Activated effector memory CD4-positive, alpha-beta T cell treated with anti-CD3 and anti-CD28 coated beads, Interleukin-2, amount 50 U/mL, for 16 hours (primary cell): ENCODE measurements at regions not wholly inside any gene's neighbourhood (a gene's known extent, or its start where the extent isn't known, plus 50 kb on each side); places are given as distances from the start of the nearest gene placed in this dataset.
"Not testable (repeated sequence)": the region's sequence is repeated elsewhere in the genome, so short reads cannot be mapped to it uniquely, and the experiment has no call there.

Source experiments
- DNase-seq: peaks from one replicate; pipeline ENCODE4 v3.0.0-alpha.2; 2020

DNA sequence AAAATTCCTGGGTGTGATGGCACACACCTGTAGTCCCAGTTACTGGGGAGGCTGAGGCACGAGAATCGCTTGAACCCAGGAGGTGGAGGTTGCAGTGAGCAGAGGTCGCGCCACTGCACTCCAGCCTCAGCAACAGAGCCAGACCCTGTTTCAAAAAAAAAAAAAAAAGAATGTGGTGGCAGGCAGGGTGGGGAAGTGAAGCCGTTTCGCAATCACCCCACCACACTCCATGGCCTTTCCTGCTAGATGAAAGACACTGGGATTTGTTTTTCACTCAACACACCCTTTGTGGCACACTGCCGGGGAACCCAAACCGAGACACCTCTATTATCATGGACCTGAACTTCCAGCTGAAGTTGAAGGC lies 172.4 kb upstream of the IQSEC1 start:
- no peak for DNase-seq

DNA sequence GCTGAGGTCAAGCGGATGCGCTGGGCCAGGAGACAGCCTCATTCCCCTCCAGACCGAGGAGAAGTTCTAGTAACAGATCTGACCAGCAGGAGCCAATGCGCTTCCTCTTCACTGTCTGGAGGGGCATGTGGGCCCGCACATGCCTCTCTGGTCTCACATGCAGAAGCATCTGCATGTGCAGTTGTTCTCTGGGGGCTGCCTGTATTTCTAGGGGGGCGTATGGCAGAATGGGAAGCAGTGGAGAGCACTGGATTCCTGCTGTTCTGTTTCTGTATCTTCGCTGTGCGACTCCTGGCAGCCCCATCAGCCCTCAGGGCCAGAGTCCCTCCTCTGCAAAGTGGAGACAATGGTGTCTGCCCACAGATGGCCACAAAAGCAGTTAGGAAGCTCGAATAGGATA lies 170.4 kb upstream of the IQSEC1 start:
- DNase-seq = no peak

DNA sequence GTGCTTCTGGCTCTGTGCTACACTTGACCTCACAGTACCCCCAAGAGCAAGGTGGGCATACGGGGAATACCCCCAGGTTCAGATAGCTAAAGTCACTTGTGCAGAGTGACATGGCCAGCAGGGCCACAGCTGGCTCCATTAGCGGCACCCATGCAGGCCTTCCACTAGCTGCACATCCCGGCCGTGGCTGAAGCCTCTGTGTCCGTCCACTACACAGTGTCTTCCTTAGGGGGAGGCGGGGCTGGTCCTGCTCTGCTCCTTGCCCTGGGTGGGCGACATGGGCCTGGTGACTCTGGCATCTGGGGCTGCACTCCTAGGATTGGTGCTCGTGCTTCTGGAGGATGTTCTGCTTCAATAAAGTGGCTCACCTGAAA lies 169.1 kb upstream of the IQSEC1 start:
- DNase-seq = no peak

- no peak for DNase-seq
These were observed 168.6 kb upstream of the IQSEC1 start for GRCh38 chr3:13241621-13242363.

DNA sequence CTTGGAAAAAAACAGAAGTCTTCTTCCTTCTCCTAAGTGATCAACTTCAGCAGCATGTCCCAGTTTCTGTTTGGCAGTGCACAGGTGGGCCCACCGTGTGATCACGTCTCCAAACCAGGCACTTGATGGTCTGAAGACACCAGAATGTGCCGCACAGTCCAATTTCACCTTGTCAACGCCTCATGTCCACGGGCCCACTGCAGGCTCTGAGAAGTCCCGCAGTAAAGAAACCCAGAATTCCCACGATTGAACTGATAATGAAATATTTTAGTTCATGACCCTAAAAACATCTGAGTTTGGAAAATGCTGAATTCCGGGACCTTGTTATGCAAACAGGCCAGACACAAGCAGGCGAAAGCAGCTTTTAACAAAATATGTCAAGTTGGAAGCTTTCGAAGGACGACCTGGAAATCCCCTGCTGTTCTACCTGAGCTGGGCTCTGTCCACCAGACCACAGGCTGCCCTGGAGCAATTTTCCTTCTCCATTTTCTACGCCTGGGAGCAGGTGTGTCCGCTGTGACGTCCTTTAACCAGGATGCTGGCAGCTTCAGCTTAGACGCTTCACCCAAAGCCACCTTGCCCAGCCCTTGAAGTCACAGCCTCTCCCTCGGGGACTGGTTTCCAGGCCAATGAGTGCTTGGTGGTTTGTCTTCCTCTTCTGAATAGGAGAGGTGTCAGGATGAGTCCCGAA lies 167.8 kb upstream of the IQSEC1 start:
- DNase-seq = no peak

DNA sequence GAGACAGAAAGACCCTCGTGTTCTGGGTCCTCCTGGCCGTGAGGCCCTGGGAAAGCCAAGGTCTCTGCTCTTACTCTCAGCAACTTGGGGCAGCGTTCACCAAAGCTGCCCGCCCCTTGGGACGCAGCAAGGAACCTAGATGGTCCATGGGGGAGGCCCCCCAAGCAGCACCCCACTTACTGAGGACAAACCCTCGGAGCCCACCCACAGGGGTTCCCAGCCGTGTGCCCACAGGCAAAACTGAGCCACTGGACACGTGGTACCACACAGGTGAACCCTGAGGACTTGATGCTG lies 166.2 kb upstream of the IQSEC1 start:
- no peak for DNase-seq

GRCh38 chr3:13238687-13239466 lies 165.6 kb upstream of the IQSEC1 start:
- DNase-seq = no peak

GRCh38 chr3:13237776-13238490 lies 164.7 kb upstream of the IQSEC1 start:
- no peak for DNase-seq

DNA sequence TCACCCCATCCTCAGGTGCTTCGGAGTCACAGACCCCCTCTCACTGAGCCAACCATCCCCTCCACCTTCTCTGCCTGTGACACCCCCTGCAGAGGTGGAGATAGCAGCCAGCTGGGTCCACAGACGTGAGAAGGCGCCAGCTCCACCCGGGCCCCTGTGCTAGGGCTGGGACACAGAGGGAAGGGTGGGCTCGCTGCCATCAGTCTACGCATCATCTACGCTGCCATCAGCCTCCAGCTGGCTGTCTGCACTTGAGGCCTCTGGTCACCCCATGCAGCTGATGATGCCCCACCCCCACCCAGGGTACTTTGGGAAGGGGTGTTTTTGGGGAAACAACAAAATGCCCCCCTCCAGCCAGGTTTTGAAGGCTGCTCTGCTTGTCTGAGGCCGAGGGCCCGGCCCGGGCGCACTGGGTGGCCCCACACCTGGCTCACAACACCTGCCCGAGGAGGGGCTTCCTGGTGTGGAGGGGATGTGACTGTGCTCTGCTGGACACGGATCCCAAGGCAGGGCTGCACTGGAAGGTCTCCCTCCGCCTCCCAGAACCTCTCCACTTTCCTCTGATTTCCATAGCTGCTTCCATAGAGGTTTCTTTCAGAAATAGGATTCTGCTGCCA lies 163.4 kb upstream of the IQSEC1 start:
- DNase-seq = no peak

DNA sequence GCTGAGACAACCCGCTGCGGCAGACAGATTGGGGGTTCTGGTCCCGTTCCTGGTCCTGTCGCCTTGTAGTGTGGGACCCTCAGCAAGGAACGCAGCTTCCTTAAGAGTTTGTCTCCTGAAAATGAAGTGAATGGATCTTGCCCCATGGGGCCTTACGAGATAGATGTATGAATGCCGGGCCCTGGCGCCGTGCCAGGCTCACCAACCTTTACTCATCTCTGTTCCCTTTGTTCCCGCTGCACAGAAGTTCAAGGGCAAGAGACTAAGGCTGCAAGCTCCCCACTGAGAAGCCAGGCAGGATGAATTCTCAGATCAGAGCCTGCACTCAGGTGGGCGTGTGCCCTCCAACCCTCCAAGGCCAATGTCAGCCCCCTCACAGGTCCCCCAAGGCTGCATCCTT lies 162.7 kb upstream of the IQSEC1 start:
- DNase-seq = no peak

GRCh38 chr3:13235079-13235478 lies 161.8 kb upstream of the IQSEC1 start:
- DNase-seq = no peak

GRCh38 chr3:13234666-13235065 lies 161.4 kb upstream of the IQSEC1 start:
- no peak for DNase-seq

DNA sequence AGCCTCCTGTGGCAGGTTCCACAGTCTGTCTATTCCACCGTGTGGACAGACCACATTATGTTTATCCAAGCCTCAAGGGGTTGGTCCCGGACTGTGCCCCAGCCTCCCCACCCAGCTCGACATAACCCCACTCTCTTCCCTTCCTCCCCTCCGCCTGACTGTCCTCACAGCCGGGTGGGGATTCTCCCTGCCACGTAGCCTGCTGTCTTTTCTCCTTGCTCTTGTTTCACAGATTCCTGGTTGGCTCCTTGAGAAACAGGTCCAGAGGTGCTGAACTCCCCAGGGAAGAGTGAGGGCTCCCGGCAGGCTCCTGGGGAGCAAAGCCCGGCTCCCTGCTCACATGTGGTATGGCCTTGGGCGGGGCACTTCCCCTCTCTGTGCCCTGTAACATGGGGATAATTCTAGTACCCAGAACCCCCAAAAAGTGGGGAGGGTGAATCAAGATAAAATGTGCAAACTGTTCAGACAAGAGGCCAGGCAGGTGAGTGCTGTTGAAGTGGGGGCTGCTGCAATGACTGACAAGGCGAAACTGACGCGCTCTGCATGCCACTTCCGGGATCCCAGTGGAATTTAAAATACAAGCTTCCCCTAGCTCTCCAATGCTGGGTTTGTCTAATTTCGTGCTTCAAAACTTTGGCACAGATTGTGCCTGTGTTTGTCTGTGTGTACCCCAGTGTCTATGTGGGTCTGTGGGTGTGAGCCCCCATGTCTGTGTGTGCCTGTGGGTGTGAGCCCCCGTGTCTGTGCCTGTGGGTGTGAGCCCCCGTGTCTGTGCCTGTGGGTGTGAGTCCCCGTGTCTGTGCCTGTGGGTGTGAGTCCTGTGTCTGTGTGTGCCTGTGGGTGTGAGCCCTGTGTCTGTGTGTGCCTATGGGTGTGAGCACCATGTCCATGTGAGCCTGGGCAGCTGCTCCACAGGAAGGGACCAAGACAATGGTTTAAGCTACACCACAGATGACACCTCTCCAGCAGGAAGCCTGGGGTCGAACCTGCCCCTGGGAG lies 160.6 kb upstream of the IQSEC1 start:
- no peak for DNase-seq

DNA sequence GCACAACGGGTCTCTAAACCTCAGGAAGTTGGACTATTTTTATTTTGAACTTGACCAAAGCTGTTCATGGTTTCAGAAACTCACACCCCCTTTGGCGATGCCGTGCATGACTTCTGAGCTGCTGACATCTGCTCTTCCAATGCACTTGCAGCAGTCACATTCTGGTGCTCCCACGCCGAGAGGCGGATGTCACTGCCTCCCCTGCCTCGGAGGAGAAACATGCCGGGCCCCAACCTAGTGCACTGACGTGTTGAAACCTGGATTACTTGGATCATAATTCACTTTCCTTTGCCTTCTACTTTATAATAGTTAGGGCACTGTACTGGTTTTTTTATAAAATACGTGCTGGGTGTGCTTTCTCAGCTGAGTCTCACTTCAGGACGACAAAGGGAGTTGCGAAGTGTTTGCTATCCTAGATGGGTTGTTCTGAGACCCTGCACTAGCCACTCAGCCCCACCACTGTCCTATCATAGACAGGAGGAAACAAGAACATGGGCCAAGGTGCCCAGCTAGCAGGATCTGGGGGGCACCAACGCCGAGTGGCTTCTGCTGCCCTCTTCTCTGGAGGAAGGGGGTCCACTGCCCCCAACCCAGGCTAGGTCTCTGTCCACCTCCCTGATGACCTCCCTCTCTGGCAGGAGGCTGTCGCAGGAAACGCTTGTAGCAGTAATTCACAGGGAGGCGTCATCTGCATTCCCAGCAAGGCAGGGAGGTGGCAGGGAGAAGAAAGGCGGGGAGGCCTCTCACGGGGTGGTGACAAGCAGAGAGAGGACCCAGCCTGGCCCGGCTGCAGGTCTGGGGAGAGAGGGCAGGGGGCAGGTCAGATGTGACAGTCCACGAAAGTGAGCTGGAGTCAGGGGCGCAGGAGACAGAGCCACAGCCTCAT lies 158.8 kb upstream of the IQSEC1 start:
- no peak for DNase-seq

DNA sequence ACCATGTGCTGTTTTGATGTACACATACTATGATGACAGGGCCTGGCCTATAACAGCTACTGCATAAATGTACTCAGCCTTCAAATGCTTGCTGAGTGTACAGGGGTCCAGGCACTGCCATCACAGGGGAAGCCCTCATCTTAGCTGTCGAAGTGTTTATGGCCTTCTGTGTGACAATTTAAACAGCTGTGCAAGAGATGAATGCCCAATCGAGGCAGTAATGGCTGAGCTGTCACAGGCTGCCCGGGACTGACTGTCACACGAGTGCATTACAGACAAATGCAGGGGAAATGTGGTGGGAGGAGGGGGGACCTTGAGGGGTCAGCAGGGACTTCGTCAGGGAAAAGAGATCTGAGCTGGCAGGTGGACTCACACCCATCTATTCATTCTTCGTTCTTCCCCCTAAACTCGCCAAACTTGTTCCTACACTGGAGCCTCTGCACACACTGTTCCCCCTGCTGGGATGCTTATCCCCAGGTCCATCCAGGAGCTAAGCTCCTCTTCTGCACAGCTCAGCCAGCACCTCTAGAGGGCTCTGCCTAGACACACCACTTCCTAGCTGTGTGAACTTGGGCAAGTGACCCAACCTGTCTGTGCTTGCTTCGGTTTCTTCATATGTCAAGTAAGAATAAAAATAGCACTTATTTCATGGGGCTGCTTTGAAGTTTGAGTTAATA lies 156.2 kb upstream of the IQSEC1 start:
- DNase-seq = no peak

DNA sequence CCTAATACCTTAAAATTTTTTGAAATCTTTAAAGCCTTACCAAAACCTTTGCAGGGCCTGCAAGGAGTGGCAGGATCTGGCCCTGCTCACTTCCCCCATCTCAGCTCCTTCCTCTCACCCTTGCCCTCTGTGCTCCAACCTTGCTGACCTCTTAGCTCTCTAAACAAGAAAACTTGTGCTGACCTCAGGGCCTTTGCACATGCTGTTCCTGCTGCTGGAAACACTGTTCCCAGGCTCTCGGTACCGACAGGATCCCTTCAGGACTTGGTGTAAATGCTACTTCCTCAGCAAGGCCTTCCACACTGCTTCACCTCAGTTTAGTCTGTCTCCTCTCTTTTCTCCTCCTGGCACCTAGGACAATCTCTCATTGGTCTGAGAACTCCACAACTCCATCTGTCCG lies 155.4 kb upstream of the IQSEC1 start:
- DNase-seq = no peak

- not testable (repeated sequence) for DNase-seq
These were observed 154.9 kb upstream of the IQSEC1 start for GRCh38 chr3:13228169-13228568.

DNA sequence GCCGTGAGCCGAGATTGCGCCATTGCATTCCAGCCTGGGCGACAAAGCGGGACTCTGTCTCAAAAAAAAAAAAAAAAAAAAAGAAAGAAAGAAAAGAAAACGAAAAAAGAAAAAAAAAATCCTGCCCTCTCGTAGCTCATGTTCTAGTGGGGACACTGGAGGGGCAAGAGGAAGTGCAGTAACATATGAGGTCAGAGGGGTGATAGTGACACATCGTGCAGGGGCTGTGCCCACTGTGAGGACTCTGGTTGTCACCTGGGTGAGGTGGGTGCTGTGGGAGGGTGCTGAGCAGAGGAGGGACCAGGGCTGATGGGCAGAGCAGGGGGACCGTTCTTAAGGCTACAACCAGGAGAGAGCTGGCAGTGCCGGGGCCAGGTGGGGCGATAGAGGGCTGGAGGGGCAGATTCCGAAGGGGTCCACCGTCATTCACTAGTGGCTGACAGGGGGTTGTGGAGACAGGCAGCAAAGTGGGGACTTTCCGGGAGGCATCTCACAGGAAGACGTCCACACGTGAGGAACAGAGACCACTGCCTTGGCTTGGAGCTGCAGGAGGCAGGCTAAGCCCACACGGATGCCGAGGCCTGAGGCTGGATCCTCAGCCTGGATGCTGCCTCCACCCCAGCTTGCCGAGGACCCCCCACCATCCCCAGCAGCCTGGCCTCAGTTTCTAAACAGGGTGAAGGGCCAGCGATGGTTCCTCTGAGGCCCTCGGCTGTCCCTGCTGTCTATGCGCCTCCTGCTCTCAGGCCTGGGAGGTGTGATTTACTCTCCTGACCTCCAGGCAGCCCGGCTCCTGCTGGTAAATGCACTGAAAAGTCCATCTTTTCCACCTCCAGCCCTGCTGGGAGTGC lies 154.3 kb upstream of the IQSEC1 start:
- no peak for DNase-seq

DNA sequence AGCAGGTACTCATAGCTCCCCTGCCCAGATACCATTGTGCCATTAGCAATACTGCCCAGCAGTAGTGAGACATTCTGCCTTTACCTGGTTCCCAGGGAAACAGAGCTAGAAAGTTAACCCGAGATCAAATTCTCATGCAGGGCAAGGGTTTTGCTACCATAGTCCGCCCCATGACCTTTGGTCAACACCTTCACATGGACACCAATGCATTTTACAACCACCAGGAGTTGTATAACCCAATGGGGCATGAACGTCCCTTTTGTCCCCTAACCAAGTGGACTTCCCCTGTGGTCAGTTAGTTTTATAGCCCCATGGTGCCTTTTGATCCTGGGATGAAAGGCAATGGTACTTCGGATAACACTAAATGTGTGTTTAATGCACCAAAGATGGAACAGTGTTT lies 151.7 kb upstream of the IQSEC1 start:
- no peak for DNase-seq
